ENCODE measurements at regions not wholly inside any gene's neighbourhood (a gene's known extent, or its start where the extent isn't known, plus 50 kb on each side); places are given as distances from the start of the nearest gene placed in this dataset.

DNA sequence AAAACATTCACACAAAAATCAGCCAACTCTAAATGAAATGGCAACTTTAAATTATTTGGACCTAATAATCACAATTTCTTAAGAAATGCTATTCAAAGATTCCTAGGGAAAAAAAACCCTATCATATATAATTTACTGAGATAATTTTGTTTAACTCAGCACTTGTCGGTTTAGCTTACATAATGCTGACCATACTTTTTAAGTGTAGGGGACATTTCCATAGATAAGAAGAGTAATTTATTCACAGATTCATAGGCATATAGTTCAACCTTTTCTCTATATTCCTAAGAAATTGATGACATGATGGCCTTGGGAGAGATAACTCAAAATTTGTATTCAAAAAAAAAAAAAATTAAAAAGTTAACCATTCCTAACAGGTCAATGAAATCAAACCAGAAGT, 260.8 kb upstream of the PGRMC2 start:
- Histone ChIP-seq H2BK5ac (ENCODE audit: low read depth, low read length, poor library complexity, severe bottlenecking) (no peak overlapping the region), H4K5ac (ENCODE audit: low read depth, low read length) (no peak overlapping the region), H3K79me1 (ENCODE audit: low read depth in 1 of 2, low read length in 2 of 2) (no peaks in the 10 kb centered on the region), H3K4me3 (ENCODE audit: insufficient read depth, low read depth, low read length) (no peak overlapping the region), H3K27ac (ENCODE audit: insufficient read depth, low read length) (no peak overlapping the region), H4K8ac (ENCODE audit: low read depth in 2 of 2, low read length in 2 of 2) (no peak overlapping the region), H3K27me3 (ENCODE audit: control insufficient read depth, insufficient read depth, low read length) (no peaks in the 10 kb centered on the region), H4K20me1 (ENCODE audit: insufficient read depth, low read length) (no peaks in the 10 kb centered on the region), H3K9ac (ENCODE audit: low read depth, low read length) (no peak overlapping the region), H2BK15ac (ENCODE audit: low read depth, low read length) (no peak overlapping the region; the same call in 2 of the 3 replicates), H3K56ac (ENCODE audit: extremely low read depth, insufficient read depth, low read length) (no peak overlapping the region), H3K9me1 (ENCODE audit: insufficient read depth, low read length) (no peaks in the 10 kb centered on the region; the same call in 1 of the 2 replicates), H2BK20ac (ENCODE audit: low read depth, low read length) (no peak overlapping the region), H2AFZ (replicated peaks; ENCODE audit: low read length, poor library complexity) (no peak overlapping the region), H2AK9ac (replicated peaks; ENCODE audit: low read depth, low read length, poor library complexity) (no peak overlapping the region), H3K9me3 (ENCODE audit: control insufficient read depth, insufficient read depth, low read length) (peaks cover 4% of the 10 kb centered on the region; the same call in 1 of the 2 replicates), H4K91ac (ENCODE audit: insufficient read depth, low read depth, low read length) (no peak overlapping the region), H3K14ac (replicated peaks; ENCODE audit: low read depth, low read length) (no peak overlapping the region), H3K18ac (ENCODE audit: low read depth, low read length) (no peak overlapping the region), H2AK5ac (ENCODE audit: low read depth, low read length) (no peak overlapping the region), H3K4ac (ENCODE audit: low read depth, low read length) (no peak overlapping the region), H2BK120ac (ENCODE audit: low read depth, low read length) (no peak overlapping the region), H3K36me3 (ENCODE audit: control insufficient read depth, insufficient read depth, low read length) (no peaks in the 10 kb centered on the region), H3K4me2 (ENCODE audit: low read depth, low read length) (no peak overlapping the region), H3K4me1 (ENCODE audit: control insufficient read depth, insufficient read depth, low read length) (peaks cover 3% of the 10 kb centered on the region), H3K23ac (ENCODE audit: low read depth, low read length) (no peak overlapping the region)
- intact Hi-C loops (cut with micrococcal nuclease), result no loop called here
- ChIA-PET POLR2A (ENCODE audit: unreplicated experiment) (no interaction called here), CTCF (no interaction called here)
- no peak for DNase-seq
- no peak for ATAC-seq (ENCODE audit: low read depth)
- no TSS peak for BruUV-seq (replicated peaks)
- TF ChIP-seq MAFK (IDR thresholded peaks at IDR 0.05; ENCODE audit: low read depth, low read length), result peak; percentile 20; the same call in 1 of the 2 replicates
- TF ChIP-seq CHD1 (IDR thresholded peaks at IDR 0.05; ENCODE audit: low read depth, low read length), result no peak
- dilution Hi-C loops (cut with HindIII; ENCODE audit: low sequenced_read_pairs, unreplicated experiment), result no loop called here
- in situ Hi-C loops (cut with MboI; ENCODE audit: low sequenced_read_pairs), result no loop called here
- WGBS, 2 experiments (ENCODE audit: extremely low coverage in 2 of 2, insufficient read length in 1 of 2), result no CpG with 5 or more reads among the region's 1 CpG

Measured in IMR-90 (cell line).